ENCODE measurements at regions not wholly inside any gene's neighbourhood (a gene's known extent, or its start where the extent isn't known, plus 50 kb on each side); places are given as distances from the start of the nearest gene placed in this dataset.

DNA sequence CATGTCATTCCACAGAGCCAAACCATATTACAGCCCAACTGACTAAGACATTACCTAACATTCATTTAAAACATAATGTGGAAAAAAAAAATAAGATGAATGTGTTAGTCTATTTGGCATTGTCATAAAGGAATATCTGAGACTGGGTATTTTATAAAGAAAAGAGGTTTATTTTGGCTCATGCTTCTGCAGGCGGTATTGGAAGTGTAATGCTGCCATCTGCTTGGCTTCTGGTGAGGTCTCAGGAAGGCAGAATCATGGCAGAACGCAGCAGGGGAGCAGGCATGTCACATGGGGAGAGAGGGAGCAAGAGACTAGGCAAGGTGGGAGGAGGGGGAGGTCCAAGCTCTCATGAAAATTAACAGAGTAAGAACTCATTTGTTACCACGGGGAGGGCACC is 504.8 kb upstream of the LRATD1 start:
- Histone ChIP-seq H3K27ac (no peak overlapping the region), H3K4me3 (no peak overlapping the region)
- TF ChIP-seq, protein P1, sequence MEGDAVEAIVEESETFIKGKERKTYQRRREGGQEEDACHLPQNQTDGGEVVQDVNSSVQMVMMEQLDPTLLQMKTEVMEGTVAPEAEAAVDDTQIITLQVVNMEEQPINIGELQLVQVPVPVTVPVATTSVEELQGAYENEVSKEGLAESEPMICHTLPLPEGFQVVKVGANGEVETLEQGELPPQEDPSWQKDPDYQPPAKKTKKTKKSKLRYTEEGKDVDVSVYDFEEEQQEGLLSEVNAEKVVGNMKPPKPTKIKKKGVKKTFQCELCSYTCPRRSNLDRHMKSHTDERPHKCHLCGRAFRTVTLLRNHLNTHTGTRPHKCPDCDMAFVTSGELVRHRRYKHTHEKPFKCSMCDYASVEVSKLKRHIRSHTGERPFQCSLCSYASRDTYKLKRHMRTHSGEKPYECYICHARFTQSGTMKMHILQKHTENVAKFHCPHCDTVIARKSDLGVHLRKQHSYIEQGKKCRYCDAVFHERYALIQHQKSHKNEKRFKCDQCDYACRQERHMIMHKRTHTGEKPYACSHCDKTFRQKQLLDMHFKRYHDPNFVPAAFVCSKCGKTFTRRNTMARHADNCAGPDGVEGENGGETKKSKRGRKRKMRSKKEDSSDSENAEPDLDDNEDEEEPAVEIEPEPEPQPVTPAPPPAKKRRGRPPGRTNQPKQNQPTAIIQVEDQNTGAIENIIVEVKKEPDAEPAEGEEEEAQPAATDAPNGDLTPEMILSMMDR (IDR thresholded peaks at IDR 0.05), result no peak
- no peak for DNase-seq (ENCODE audit: low spot score)

DNA sequence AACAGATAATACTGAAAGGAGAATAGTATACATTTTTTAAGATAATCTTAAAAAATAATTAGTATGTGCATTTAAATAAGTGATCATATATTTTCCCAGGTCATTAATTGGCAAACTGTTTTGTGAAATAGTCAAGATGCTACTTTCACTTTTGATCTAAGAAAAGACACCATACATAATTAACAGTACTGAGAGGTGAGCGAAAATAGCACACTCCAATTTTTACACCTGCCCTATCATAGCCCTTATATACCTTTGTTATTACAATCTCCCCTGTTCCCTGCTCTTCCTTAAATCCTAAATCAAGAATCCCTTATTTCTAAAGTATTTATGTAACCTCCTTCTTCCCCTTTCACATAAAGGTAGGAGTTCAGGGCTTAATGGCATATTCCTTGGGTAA is 500.1 kb upstream of the LRATD1 start:
- TF ChIP-seq, protein P1 (IDR thresholded peaks at IDR 0.05), result no peak
- no peak overlapping the region for H3K27ac ChIP-seq
- DNase-seq (ENCODE audit: low spot score), result no peak
- no peak overlapping the region for H3K4me3 ChIP-seq

DNA sequence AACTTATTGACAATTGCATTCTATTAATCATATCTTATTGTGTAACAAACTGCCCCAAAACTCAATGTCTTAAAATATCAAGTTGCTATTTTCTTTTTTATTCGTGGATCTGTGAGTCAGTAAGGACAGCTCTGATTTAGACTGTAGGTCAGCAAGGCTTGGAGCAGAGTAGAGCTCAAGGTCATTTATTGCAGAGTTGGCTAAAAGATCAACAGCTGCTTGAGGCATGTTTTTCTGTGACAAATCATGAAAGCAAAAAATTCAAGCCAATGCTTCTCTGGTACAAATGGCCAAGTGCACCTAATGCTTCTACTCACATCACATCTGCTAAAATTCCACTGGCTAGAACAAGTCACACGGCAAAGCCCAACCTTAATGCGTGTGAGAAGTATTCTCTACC is 497.7 kb upstream of the LRATD1 start:
- H3K4me3 ChIP-seq, result no peak overlapping the region
- TF ChIP-seq, protein P1 (IDR thresholded peaks at IDR 0.05), result no peak
- no peak for DNase-seq (ENCODE audit: low spot score)
- H3K27ac ChIP-seq, result no peak overlapping the region

DNA sequence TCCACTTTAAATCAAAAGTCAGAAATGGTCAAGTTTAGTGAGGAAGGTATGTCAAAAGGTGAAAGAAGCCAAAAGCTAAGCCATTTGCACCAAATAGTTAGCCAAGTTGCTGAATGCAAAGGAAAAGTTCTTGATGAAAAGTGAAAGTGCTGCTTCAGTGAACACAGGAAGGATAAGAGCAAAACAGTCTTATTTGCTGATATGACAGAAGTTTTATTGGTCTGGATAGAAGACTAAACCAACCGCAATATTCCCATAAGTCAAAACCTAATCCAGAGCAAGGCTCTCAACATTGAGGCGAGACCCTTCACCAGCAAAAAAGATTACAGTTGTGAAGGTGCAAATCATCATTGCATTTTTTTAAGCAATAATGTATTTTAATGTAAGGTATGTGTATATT is 496.5 kb upstream of the LRATD1 start:
- TF ChIP-seq, protein P1 (IDR thresholded peaks at IDR 0.05), result no peak
- DNase-seq (ENCODE audit: low spot score), result no peak
- Histone ChIP-seq H3K27ac (no peak overlapping the region), H3K4me3 (no peak overlapping the region)

- no peak overlapping the region for H3K4me3 ChIP-seq
- TF ChIP-seq, protein P1 (IDR thresholded peaks at IDR 0.05), result no peak
- DNase-seq (ENCODE audit: low spot score), result no peak
- H3K27ac ChIP-seq, result no peak overlapping the region
Measured at GRCh38 chr2:14137643-14138042, 494.9 kb upstream of the LRATD1 start.

- no peak for DNase-seq (ENCODE audit: low spot score)
- TF ChIP-seq, protein P1 (IDR thresholded peaks at IDR 0.05), result no peak
Measured at GRCh38 chr2:14140009-14140550, 492.4 kb upstream of the LRATD1 start.

GRCh38 chr2:14143435-14143834 is 489.1 kb upstream of the LRATD1 start:
- DNase-seq (ENCODE audit: low spot score), result no peak
- no peak overlapping the region for H3K27ac ChIP-seq
- TF ChIP-seq, protein P1 (IDR thresholded peaks at IDR 0.05), result no peak
- H3K4me3 ChIP-seq, result no peak overlapping the region

More at GRCh38 chr2:14140009-14140550, 492.4 kb upstream of the LRATD1 start:
- no peak overlapping the region for H3K27ac ChIP-seq
- H3K4me3 ChIP-seq, result no peak overlapping the region

Measured in coronary artery (tissue), 2 donors.